Stomach (tissue), 8 donors: ENCODE measurements at regions not wholly inside any gene's neighbourhood (a gene's known extent, or its start where the extent isn't known, plus 50 kb on each side); places are given as distances from the start of the nearest gene placed in this dataset.

Experiments
- DNase-seq, 2 donors: peaks; one replicate each; pipeline versions ENCODE4 v3.0.0 to v3.0.0-alpha.2; 2013 to 2019
- H3K27ac ChIP-seq, 5 donors: fragments of 200-600 bp in 4 of 5; sonication (generic) in 4 of 5; one replicate each; pipeline ENCODE4 v1.5.1; 2013 to 2019; ENCODE audit warnings: mild to moderate bottlenecking in 1 of 5, moderate library complexity in 1 of 5
- H3K27me3 ChIP-seq, 3 donors: fragments of 200-600 bp; sonication (generic); one replicate each; pipeline ENCODE4 v1.5.1; 2017 to 2019; ENCODE audit warnings: mixed run types in 1 of 3
- H3K36me3 ChIP-seq, 4 donors: fragments of 200-600 bp; sonication (generic); 1 replicate in 3 of 4; 2 replicates in 1 of 4; pipeline ENCODE4 v1.5.1; 2016 to 2019
- H3K4me1 ChIP-seq, 4 donors: fragments of 200-600 bp; sonication (generic); one replicate each; pipeline ENCODE4 v1.5.1; 2016 to 2019
- H3K4me3 ChIP-seq, 4 donors: fragments of 200-600 bp; sonication (generic) in 3 of 4; one replicate each; pipeline ENCODE4 v1.5.1; 2016 to 2019; ENCODE audit warnings: mild to moderate bottlenecking in 1 of 4
- H3K9me3 ChIP-seq, 4 donors: fragments of 200-600 bp; sonication (generic); one replicate each; pipeline ENCODE4 v1.5.1; 2016 to 2019
- EP300 ChIP-seq: sonication (generic); formaldehyde crosslinking; IDR thresholded peaks from one replicate; pipeline ENCODE4 v1.6.1; 2017; ENCODE audit warnings: antibody characterized with exemption
- POLR2A ChIP-seq, 4 donors: fragments of 450-650 bp; IDR thresholded peaks; one replicate each; pipeline ENCODE4 v1.6.1; 2016; ENCODE audit warnings: antibody characterized with exemption in 4 of 4, control low read depth in 2 of 4, mild to moderate bottlenecking in 1 of 4, moderate library complexity in 1 of 4
- POLR2AphosphoS5 ChIP-seq, 3 donors: sonication (generic); formaldehyde crosslinking; IDR thresholded peaks; one replicate each; pipeline ENCODE4 v1.6.1; 2016; ENCODE audit warnings: antibody characterized with exemption in 3 of 3
- WGBS, 5 donors: extraction: QIAGEN DNeasy Blood & Tissue Kit in 3 of 5; methylation state at CpG; one replicate each; pipeline versions ENCODE4 v1.1.5 to v1.1.7; 2013 to 2018; 5-methylcytosine and 5-hydroxymethylcytosine counted together
- intact Hi-C: fragments of 100-400 bp; cut with DNase I; formaldehyde crosslinking; loops from one replicate; pipeline ENCODE4 v1.15.1; 2023; ENCODE audit warnings: low total_unique reads
- TF ChIP-seq, protein P1 (sequence below), 7 experiments: fragments of 450-650 bp in 4 of 7; fragments of 200-600 bp in 3 of 7; sonication (generic) in 3 of 7; IDR thresholded peaks; one replicate each; pipeline ENCODE4 v1.5.1; 2016 to 2019; ENCODE audit warnings: antibody characterized with exemption in 7 of 7, control low read depth in 2 of 7, mild to moderate bottlenecking in 1 of 7
- donor health status: healthy with polysubstance abuse.
- donor health status: Bipolar disorder and iron deficiency.
- donor health status: healthy.

DNA sequence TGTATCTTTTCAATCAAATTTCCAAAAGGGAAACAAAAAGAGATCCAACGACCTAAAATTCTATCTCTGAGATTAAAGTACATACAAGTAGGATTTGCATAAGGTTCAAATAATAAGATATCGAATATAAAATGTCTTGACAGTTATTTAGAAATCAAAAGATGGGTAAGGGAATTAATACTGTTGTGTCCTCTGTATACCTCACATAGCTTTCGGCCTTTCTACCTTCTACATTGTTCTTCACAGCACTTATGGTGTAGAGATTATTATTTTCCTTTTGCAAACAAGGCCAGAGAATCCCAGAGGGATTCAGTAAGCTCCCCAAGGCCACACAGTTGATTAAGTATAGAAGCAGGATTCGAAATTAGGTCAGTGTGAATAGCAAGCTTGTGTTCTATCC, 403.6 kb downstream of the SPRY2 start:
- TF ChIP-seq POLR2A (IDR thresholded peaks at IDR 0.05), result no peak
- TF ChIP-seq EP300, result no peak
- no peak for TF ChIP-seq POLR2AphosphoS5 (IDR thresholded peaks at IDR 0.05)
- TF ChIP-seq, protein P1, sequence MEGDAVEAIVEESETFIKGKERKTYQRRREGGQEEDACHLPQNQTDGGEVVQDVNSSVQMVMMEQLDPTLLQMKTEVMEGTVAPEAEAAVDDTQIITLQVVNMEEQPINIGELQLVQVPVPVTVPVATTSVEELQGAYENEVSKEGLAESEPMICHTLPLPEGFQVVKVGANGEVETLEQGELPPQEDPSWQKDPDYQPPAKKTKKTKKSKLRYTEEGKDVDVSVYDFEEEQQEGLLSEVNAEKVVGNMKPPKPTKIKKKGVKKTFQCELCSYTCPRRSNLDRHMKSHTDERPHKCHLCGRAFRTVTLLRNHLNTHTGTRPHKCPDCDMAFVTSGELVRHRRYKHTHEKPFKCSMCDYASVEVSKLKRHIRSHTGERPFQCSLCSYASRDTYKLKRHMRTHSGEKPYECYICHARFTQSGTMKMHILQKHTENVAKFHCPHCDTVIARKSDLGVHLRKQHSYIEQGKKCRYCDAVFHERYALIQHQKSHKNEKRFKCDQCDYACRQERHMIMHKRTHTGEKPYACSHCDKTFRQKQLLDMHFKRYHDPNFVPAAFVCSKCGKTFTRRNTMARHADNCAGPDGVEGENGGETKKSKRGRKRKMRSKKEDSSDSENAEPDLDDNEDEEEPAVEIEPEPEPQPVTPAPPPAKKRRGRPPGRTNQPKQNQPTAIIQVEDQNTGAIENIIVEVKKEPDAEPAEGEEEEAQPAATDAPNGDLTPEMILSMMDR (IDR thresholded peaks at IDR 0.05), result no peak
- H3K27me3 ChIP-seq, result no peaks in the 10 kb centered on the region
- 79 to 86% (median 84%) methylated on average over 4 of the region's 4 CpGs for WGBS, 5 donors
- H3K36me3 ChIP-seq, result no peaks in the 10 kb centered on the region
- H3K4me1 ChIP-seq, result peaks cover 5 to 11% (median 5%) of the 10 kb centered on the region in 4 donors
- peak overlapping the region in 4 of 5 donors; percentile 70 to 75 (median 72) for H3K27ac ChIP-seq
- no peak overlapping the region for H3K4me3 ChIP-seq
- no peak for DNase-seq
- intact Hi-C loops, result no loop called here
- no peaks in the 10 kb centered on the region for H3K9me3 ChIP-seq

DNA sequence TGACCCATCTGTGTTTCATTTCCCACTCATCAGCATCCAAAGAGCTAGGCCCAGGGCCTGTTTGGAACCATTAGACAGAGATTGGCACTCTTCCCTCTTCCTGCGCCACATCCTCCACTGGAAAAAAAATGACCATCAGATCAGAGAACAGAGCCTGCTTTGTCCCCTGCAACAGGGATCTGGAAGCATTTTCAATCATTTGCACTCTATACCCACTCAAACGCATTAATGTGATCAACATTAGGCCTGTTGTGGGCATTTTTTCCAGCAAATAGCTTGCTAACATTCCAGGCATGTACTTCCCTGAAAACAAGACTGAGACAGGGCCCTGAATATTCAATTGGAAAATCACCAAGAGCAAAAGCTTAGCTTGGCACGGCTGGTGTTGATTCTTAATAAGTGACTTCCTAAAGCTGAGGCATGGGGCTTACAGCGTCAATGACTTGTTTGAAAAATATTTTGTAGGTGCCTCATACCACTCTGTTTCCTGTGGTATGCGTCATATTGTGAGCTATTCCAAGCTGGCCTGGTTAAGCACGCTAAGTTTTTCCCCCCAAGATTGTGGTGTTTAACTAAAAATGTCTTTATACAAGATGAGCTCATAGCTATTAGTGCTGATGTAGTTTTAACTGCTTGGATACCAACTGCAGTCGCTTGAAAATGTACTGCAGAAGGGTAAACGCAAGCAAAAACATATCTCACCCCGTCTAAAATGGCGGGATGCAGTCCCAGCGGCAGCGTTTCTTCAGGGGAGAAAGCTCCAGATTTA, 404.4 kb downstream of the SPRY2 start:
- Histone ChIP-seq H3K36me3 (no peaks in the 10 kb centered on the region), H3K4me1 (peaks cover 5 to 11% (median 5%) of the 10 kb centered on the region in 4 donors), H3K9me3 (no peaks in the 10 kb centered on the region), H3K27ac (peak overlapping the region; percentile 1 to 75 (median 72)), H3K4me3 (no peak overlapping the region), H3K27me3 (no peaks in the 10 kb centered on the region)
- TF ChIP-seq, protein P1 (IDR thresholded peaks at IDR 0.05), result no peak
- TF ChIP-seq POLR2A (IDR thresholded peaks at IDR 0.05) (no peak), EP300 (no peak), POLR2AphosphoS5 (IDR thresholded peaks at IDR 0.05) (peak in 2 of 3 donors; percentile 5 to 63)
- intact Hi-C loops, result no loop called here
- peak in 1 of 2 donors; percentile 74 for DNase-seq
- 48 to 60% (median 56%) methylated on average over 12 of the region's 12 CpGs for WGBS, 5 donors

DNA sequence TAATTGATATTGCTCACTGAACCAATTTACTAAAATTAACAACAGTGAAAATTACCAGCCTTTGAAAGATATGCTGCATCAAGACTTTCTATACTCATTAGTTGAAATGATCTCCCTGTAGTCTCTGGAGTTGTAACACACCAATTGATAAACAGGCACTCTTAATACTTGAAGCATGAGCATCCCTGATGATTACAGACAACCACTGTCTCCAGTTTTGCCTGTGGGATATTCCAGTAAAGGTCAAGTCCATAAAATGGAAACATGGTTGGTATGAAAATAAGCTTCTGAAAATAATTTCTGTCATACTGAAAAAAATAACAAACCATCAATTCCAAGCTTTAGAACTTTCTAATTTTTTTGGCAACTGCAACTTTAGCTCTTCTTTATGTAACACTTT, 405.8 kb downstream of the SPRY2 start:
- Histone ChIP-seq H3K27ac (no peak overlapping the region), H3K36me3 (no peaks in the 10 kb centered on the region), H3K27me3 (no peaks in the 10 kb centered on the region), H3K9me3 (peaks cover 0 to 3% (median 0%) of the 10 kb centered on the region in 4 donors), H3K4me1 (peaks cover 5 to 11% (median 5%) of the 10 kb centered on the region in 4 donors), H3K4me3 (no peak overlapping the region)
- intact Hi-C loops, result no loop called here
- DNase-seq, result no peak
- TF ChIP-seq POLR2A (IDR thresholded peaks at IDR 0.05) (no peak), POLR2AphosphoS5 (IDR thresholded peaks at IDR 0.05) (no peak), EP300 (no peak)
- TF ChIP-seq, protein P1 (IDR thresholded peaks at IDR 0.05), result no peak

DNA sequence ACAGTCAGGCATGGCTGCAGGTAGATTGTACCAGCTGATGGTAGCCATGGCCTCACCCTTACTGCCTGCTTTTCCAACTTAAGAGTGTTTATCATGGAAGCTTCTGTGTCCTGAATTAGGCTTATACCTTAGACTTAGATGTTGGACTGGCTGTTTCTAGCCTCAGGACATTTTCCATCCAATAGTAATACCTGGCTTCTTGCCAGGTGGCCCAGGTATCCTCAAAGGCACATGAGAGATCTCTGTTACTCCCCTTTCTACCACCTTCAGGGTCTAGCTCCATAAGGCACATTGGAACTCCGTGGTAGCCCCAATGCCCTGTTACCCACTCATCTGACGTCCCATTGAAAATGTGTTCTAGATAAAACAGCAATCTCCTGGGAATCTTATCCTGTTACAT, 407.5 kb downstream of the SPRY2 start:
- intact Hi-C loops, result no loop called here

More for the DNA sequence above, 407.5 kb downstream of the SPRY2 start:
- no peak for DNase-seq
- WGBS, 5 donors, result 87 to 95% (median 91%) methylated on average over 2 of the region's 2 CpGs
- H3K4me1 ChIP-seq, result peaks cover 5 to 11% (median 5%) of the 10 kb centered on the region in 4 donors
- TF ChIP-seq, protein P1 (IDR thresholded peaks at IDR 0.05), result no peak
- no peak for TF ChIP-seq POLR2AphosphoS5 (IDR thresholded peaks at IDR 0.05)
- TF ChIP-seq POLR2A (IDR thresholded peaks at IDR 0.05), result no peak
- TF ChIP-seq EP300, result no peak
- no peak overlapping the region for H3K27ac ChIP-seq
- peaks cover 0 to 3% (median 0%) of the 10 kb centered on the region in 4 donors for H3K9me3 ChIP-seq
- no peaks in the 10 kb centered on the region for H3K36me3 ChIP-seq
- no peaks in the 10 kb centered on the region for H3K27me3 ChIP-seq
- no peak overlapping the region for H3K4me3 ChIP-seq
